ENCODE measurements at regions not wholly inside any gene's neighbourhood (a gene's known extent, or its start where the extent isn't known, plus 50 kb on each side); places are given as distances from the start of the nearest gene placed in this dataset.

DNA sequence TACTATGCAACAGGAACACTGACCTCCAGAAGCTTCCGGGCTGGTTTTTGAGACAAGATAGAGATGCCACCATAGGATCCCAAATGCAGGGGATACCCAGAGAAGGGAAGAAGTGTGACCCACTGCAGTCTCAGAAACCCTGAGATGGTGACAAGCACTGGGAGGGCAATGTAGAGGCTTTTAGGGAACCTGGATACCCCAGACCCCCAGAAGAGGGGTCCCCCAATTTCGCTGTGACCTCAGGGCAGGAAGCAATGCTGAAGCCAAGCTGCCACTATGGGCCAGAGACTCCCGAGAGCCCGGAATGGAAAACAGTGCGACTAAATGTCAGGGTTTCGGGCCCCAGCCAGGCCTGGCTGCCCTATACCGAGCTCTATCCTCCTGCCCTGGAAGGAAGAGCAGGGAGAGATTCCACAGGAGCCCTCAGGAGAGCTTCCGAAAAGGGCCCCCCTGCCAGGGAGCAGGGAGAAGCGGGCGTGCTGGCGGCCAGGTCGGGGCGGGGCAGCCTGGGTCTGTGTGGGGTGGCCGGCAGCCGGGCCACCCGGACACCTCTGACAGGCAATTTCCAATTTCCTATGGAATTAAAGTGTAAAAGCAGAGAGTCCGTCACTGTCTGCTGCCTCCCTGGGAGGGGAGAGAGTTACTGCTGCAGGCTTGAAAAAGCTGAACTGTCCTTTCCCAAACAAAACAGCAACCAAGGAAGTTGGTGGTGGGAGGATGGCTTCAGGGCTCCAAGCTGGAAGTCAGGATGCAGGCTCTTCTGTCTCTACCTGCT, 154.2 kb downstream of the FGF18 start:
- TF ChIP-seq, protein P1, sequence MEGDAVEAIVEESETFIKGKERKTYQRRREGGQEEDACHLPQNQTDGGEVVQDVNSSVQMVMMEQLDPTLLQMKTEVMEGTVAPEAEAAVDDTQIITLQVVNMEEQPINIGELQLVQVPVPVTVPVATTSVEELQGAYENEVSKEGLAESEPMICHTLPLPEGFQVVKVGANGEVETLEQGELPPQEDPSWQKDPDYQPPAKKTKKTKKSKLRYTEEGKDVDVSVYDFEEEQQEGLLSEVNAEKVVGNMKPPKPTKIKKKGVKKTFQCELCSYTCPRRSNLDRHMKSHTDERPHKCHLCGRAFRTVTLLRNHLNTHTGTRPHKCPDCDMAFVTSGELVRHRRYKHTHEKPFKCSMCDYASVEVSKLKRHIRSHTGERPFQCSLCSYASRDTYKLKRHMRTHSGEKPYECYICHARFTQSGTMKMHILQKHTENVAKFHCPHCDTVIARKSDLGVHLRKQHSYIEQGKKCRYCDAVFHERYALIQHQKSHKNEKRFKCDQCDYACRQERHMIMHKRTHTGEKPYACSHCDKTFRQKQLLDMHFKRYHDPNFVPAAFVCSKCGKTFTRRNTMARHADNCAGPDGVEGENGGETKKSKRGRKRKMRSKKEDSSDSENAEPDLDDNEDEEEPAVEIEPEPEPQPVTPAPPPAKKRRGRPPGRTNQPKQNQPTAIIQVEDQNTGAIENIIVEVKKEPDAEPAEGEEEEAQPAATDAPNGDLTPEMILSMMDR (IDR thresholded peaks at IDR 0.05) = no peak
- no peak for TF ChIP-seq POLR2AphosphoS5 (IDR thresholded peaks at IDR 0.05; ENCODE audit: low read depth, low read length)

Data from Panc1 (cell line).